ENCODE measurements at regions not wholly inside any gene's neighbourhood (a gene's known extent, or its start where the extent isn't known, plus 50 kb on each side); places are given as distances from the start of the nearest gene placed in this dataset.

- TF ChIP-seq ZNF274 (IDR thresholded peaks at IDR 0.05; ENCODE audit: low read depth, low read length) (no peak), YY1 (IDR thresholded peaks at IDR 0.05; ENCODE audit: insufficient read depth, insufficient read length) (no peak), SUZ12 (IDR thresholded peaks at IDR 0.05; ENCODE audit: extremely low read depth, insufficient read depth, insufficient read length) (no peak)
These were observed 375.6 kb downstream of the KCNA4 start for GRCh38 chr11:29641201-29641600.

All from NT2/D1 (cell line).